Limb (tissue), 2 donors: ENCODE measurements at regions not wholly inside any gene's neighbourhood (a gene's known extent, or its start where the extent isn't known, plus 50 kb on each side); places are given as distances from the start of the nearest gene placed in this dataset.

Experiments used
- DNase-seq, 2 donors: peaks; one replicate each; pipeline ENCODE4 v3.0.0-alpha.2; 2016; ENCODE audit errors: extremely low spot score in 2 of 2

DNA sequence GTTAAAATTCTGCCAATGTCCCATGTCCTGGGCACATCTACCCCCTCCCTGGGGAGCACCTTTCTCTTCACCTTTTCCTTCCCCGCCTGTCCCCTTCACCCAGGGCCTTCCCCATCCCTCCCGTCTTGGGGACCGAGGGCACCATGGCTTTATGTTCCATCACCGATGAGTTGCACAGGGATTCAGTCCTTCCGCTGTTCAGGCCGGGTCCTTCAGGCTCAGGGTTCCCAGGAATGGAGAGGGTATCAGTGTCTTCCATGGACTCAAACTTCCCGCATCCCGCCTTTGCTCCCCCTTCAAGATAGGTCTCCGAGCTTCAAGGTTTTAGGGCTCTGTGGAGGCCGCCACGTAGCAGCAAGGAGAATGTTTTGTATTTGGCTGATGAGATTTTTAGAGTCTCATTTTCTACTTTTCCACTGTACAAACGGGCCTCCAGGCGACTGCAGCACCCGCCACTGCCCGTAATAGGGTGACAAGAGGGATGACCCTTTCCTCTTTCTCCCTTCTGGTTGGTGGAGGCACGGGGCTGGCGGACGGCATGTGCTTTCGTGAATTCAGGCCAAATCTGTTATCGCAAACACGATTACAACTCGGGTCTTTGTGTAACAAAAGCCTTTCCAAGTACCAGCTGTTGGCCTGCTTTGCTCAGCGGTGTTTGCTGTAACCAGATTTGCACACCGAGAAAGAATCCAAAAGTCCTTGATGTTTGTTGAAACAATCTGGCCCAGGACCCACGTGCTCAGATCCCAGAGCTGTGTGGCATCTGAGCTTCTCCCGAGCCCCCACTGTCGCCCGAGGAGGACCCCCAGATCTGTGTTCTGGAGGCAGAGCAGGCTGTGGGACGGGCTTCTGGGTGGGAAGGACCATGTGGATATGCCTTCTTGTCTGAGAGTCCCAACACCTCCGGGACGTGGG, 236.3 kb downstream of the SEC14L1 start:
- DNase-seq: no peak

DNA sequence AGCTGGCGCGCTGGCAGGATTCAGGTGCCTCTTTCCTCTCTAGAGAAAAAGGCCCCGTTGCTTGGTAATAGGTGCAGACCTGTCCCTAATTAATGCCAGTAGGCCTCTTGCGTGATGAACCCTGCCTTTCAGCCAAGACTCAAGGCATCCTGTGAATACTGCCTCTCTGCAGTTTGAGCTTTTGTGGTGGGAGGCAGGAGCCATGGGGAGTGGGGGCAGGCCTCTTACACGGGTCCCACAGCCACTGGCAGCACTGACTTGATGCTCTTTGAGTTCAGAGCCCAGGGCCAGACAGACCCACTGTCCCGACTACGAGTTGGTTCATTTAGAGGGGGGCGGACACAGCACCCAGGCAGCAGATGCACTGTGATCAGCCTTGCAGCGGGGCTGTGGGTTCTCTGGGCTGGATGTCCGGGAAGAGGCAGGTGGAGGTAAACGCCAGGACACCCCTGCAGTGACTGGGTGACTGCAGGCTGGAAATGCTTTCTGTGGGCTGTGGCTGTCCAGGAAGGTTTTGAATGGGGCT, 237.0 kb downstream of the SEC14L1 start:
- no peak for DNase-seq

DNA sequence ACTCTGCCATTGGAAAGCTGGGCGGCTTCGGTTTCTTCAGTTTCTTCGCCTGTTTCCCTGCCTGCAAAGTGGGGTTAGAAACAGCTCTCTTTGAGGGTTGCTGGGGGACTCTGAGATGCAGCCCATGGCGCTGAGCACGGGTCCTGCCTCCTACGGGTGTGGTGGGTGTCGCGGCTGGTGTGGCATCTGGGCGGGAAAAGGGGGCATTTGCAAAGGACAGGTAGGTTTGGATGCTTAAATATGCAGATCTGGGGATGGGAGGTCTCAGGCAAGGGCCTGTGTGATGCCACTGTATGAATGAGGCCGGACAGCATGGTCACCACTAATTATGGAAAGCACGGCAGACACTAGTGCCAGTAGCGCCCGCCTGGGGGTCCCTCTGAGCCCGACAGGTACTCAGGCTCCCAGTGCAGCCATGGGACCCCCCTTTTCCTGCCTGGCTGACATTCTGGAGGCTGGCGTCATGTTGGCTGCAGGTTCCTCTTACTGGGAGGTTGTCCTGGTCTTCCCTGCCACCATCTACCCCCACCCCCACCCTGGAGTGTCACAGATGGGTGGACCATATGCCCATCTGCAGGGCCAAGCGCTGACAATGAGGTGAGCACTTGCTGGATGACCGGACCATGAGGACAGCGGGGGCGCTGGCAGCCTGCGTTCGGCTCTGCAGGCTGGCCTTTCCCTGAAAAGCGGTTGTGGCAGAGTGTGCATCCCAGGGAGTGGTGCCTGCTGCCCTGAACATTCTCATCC, 237.7 kb downstream of the SEC14L1 start:
- no peak for DNase-seq

DNA sequence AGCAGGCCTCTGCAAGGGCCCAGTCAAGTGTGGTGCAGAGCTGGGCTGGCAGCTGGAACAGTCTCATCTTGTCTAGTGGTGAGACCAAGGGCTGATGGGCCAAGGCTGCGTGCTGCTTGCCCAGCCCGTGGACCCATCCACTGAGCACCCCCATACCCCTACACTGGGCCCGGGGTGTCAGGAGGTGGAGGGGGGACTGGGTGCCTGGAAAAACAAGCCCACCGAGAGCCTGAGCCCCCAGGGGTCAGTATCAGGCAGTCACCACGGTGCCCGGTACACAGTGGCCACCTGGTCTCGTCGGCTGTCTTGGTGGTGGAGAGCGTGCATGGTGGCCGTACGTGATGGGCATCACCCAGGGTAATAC, 238.3 kb downstream of the SEC14L1 start:
- DNase-seq: no peak

DNA sequence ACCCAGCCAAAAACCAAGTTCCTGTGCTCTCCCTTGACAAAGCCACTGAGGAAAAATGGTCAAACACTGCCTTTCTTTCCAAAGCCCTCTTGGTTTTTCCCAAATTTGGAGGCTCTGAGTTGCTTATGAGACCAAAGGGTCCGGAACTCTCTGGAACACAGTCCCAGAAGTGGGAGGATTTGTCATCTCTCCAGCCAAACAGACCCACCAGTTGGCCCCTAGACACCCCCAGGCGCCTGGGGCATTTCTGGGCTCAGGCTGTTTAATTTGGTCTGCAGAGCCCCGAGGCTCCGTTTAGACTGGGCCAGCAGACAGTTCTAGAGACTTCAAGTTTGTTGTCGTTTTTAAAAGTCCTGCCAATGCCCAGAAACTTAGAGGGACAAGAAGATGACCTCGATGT, 239.1 kb downstream of the SEC14L1 start:
- no peak for DNase-seq

DNA sequence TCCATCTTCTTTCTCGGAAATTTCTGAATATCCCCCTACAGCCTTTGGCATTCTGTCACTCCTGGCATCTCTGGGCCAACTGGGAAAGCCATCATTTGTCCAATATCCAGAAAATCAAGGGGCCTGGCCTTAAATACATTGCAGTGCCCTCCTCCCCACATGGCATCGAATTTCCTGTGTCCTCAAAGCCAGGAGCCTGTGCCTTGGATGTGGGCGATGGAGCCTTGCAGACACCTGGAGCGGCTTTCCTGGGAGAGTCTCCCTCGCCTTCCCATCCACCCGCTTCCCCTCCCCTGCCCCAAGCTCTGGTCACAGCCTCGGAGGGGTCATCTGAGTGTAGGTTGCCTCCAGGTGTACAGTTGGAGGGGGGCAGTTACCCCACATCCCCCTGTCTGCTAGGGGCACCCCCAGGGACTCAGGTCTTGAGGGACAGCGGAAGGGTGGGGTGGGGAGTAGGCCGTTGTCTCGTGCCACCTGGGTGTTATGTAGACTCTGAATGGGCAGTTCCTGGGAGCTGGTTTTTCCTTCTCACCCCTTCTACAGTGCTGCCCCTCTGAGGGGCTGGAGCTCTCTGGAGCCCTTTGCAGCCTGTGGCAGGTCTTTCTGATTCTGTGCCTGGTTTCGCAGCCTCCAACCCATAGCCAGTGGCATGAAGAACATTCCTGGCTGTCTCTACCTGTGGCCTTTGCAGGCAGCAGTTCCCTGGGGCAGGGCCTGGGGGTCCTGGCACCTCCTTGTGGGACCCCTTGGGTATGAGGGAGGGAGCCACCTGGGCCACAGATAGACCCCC, 239.8 kb downstream of the SEC14L1 start:
- DNase-seq: no peak

DNA sequence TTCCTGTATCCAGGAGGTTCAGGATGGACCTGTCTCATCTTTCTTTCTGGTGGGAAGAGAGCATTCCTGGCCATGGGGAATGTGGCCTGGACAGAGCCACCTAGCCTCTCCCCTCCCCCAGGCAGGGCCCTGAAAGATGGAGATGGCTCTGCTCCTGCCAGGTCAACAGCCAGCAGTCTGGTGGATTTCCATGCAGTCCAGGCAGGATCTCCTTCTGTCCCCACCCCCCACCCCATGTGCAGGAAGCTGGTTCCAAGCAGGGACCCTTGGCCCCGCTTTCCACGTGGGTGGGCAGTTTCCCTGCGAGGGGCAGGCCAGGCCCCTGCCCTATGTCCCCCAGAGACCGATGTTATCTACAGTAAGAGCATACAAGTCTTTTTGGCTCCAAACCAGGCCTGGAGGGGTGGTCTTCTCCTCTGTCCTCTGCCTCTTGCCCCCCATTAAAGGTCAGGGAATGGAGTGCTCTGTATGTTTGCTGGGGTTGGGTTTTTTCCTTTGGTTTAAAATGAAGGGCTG, 240.5 kb downstream of the SEC14L1 start:
- DNase-seq: no peak

DNA sequence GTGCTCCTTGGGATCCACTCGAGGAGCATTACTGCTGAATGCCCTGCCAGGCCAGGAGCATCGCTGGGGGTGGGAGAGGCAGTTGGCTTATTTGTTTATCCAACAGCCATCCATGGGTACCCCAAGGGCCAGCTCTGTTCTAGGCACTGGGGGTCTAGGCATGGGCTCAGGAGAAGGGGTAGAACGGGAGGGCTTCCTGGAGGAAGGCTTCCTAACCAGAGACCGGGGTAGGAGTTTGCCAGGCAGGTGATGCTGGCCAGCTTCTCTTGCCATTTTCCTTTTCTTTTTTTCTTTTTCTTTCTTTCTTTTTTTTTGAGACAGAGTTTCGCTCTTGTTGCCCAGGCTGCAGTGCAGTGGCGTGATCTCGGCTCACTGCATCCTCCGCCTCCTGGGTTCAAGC, 241.0 kb downstream of the SEC14L1 start:
- no peak for DNase-seq

DNA sequence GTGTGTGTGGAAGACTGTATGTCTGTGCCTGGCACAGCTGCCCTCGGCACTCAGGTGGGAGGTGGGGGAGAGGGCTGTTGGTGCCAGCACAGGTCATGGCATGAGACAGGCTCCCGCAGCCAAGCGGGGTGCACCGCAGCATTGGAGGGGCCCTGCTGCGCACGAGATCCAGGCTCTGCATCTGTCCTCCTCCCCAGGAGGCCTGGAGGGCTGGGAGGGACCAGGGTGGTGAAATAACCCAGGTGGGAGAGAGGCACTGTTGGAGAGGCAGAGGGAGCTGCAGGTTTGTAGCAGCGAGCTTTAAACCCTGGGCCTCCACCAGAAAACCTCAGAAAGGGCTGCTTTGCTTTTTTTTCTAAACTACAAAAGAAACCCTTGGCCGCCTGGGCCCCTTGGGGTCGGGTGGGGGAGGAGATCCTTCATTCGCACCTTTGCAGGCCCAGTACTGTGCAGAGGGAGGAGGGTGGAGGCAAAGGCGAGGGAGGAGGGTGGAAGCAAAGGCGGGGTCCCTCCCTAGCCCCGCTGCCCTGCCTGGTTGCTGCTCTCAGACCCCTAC, 241.7 kb downstream of the SEC14L1 start:
- DNase-seq: no peak

DNA sequence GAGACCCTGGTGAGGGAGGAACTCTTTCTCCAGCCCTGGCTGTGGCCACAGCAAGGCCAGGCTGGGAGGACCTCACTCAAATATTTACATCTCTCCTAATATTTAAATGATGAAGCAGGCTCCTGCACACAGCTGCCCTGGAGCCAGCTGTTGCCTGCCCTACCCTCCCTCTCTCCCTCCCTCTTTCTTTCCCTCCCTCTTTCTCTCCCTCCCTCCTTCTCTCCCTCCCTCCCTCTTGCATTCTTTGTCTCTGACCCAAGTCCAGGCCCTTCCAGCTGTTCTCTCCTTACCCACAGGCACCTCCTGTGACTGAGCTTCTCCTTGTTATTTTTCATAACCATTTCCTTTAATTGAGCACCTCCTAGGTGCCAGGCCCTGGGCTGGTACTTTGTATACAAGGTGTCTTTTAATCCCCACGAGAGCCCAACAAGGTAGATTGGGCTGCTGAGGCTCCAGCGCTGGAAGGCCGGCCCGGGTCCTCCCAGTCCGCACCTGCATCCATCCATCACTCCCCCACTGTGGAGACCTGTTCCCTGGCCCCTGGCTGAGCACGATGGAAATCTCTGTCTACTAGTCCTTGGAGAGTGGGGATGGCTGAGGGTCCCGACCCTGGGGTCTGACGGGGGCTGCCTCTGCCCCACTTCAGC, 242.3 kb downstream of the SEC14L1 start:
- no peak for DNase-seq

DNA sequence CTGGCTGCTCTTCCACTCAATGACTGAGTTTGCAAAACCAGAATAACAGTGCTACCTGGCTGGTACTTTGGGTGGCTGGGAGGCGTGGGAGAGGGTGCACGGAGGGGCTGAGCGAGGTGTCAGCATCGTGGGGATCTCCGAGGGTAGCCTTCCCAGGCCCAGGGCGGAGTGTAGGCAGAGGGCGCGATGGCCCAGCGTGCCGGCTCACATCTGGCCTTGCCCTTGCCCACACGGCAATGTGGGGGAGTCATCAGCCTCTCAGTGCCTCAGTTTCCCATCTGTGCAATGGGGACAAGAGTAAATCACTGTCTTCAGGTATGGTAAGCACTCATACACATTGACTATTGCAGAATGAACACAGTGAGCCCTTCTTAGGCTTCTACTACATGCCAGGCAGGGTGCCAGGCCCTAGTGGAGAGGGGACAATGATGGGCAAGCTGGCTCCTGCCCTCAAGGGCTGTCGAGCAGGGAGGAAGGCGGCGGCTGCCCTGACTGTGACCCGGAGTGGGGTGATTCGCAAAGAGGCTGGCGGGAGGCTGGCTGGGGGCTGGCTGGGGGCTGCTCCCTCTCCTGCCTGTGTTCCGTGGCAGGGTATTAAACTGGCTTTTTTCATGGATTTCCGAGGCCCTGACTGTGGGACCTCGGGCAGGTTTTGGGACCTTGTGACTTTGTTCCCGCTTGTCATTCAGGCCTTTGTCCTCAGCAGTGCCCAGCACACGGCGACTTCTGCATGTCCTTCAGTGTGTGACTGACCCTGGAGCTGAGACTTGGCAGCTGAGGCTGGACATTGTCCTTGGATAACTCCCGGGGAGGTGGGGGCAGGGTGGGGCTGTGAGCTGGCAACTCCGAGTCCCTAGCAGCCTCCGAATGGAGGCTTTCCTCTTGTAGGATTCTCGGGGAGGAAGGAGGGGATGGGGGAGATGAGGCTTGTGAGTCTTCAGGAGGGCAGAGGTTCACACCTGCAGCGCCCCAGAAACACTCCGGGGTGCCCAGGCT, 243.1 kb downstream of the SEC14L1 start:
- DNase-seq: no peak

DNA sequence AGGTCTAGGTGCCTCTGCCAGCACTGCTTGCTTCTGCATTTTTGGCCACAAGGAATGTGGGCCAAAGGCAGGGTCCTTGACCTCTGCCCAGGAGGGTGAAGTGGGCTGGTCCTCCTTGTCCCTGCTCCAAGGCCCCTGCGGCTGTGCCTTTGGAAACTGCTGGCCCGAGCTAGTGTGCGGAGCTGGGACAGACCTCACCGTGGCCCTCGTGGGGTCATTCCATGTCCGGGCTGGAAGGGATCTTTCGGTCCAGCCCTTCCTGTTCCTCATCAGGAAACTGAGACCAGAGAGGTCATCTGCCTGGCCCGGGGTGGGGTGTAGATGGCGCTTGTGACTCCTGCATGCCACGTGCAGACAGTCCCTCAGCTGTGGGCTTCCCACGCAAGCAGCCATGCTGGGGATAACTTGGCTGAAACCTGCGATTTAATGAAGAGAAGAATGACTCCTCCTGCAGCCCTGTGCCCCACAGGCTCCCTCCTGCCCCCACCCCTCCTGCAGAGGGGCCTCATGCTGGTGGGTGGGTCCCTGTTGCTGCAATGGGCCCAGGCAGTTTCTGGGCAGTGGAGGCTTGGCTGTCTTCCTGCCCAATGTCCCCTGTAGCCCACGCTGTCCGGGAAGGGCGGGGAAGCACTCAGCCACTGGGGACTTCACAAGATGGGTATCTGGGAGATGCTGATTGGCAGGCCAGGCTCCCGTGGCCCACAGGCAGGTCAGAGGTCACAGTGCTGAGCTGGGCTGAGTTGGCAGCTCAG, 245.2 kb downstream of the SEC14L1 start:
- DNase-seq: no peak

DNA sequence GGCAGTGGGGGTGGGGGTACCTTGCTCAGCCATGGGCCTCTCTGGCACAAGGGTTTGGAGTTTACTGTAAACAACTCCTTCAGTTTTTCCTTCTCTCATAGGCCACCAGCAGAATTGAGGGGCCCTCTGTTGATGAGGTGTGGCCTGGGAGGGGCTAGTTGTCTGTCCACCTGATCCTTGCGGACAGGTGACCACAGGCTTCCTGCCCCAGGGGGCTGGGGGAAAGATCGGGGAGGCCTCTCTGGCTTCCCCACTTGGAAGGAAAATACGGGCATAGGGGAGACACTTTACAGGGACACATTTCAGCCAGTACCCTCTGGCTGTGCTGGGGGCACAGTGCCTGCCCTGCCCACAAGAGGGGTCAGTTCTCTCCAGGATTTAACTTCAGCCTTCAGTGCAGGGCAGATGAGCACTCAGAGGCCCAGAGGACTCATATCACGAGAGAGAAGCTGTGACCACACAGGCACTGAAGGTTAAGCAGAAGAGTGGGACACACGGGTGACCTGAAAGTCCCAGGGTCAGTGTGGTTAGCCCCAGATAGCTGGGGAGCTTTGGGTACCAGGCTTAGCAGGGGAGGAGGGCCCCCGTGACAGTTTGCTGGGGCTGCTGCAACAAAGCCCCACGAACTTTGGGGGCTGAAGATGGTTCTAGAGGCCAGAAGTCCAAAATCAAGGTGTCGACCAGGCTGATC, 245.9 kb downstream of the SEC14L1 start:
- no peak for DNase-seq

DNA sequence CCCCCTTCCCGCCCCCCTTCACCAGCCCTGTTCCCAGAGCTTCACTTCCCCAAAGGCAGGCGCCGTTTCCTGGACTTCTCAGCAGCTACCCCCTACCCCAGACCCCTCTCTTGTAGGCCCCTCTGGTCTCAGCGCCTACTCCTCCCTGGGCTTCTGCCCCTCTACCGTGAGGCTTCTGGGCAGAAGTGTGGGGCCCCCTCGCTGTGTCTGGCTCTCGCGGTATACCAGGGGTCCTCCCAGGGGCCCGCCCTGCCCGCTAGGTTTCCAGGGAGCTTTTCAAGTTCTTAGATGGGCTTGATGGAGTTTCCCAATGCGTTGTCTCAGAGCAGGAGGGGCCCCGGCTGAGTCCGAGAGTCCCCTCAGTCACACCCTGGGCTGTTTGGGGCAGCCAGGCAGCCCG, 247.1 kb downstream of the SEC14L1 start:
- no peak for DNase-seq

DNA sequence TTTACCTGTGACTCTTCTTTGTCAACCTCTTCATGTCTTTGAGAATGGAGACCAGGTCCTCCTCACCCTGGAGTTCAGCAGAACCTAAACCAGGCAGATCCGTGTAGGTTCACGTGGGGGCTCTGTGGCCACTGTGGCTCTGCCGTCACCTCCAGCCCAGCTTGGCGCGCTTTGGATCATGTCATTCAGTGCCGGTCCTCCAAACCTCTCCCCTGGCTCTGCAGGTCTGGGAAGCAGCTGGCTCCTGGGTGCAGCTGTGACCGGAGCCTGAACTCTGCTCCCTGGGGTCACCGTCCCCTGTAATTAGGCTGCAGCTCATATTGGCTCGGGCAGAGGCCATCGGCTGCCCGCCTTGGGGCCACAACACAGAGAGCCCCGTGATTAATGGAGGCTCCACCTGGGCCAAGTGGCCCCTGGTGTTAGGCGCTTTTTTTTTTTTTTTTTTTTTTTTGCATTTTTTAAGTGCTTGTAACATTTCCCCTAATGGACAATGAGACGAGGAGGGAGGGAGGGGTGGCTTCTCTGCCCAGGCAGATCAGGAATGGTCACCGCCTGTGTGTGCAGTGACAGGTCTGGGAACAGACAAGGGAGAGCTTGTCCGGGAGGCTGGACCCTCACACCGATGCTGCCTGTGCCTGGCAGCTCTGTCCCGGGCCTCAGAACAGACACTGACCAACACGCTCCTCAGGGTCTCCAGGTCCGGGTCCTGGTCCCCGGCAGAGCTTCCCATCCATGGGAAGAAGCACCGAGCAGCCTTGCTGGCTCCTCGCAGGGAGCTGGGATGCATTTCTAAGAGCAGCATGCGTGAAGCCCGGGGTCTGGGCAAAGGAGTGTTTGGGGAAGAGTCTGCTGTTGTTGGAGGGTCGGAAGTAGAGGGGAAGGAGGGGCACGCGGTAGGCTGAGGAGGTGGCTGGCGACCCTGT, 247.9 kb downstream of the SEC14L1 start:
- no peak for DNase-seq

DNA sequence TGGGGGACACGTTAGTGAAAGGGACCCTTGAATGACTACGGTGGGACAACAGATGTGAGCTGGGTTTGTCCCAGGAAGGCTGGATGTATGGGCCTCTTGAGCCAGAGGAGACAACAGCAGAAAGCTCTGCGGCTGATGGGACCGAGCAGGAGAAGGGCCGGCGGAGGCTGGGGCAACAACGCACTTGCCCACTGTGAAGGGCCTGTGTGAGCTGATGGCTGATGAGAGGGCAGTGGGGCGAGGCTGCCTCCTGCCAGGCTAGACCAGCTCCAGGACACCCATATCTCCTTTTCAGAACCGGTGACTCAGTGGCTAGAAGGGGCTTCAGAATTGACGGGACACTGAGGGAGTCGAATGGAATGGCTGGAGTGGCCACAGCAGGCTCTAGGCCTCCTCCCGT, 250.1 kb downstream of the SEC14L1 start:
- DNase-seq: no peak
